ENCODE measurements at regions not wholly inside any gene's neighbourhood (a gene's known extent, or its start where the extent isn't known, plus 50 kb on each side); places are given as distances from the start of the nearest gene placed in this dataset.
A peak's percentile ranks its signal among the peaks of the same experiment; 100 is the strongest.

DNA sequence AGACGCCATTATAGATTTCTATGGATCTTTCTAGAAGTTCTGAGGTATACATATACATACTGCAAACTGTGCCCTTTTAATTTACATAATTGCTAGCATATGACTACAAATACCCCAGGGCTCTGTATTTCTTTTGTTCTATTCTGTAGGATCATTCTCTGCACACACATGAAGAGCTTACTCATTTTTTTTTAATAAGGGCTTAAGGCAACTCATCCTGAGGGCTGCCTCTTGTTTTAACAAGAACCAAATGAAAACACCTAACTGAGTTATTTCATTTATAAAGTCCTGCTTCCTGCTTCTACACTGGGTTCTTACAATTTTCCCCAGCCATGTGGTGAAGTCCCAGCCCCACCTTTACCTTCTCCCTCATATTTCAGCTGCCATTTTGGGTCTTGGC is 390.5 kb downstream of the IRS1 start:
- TF ChIP-seq EZH2 (IDR thresholded peaks at IDR 0.05; ENCODE audit: low read length, missing control alignments): no peak
- TF ChIP-seq, protein P1, sequence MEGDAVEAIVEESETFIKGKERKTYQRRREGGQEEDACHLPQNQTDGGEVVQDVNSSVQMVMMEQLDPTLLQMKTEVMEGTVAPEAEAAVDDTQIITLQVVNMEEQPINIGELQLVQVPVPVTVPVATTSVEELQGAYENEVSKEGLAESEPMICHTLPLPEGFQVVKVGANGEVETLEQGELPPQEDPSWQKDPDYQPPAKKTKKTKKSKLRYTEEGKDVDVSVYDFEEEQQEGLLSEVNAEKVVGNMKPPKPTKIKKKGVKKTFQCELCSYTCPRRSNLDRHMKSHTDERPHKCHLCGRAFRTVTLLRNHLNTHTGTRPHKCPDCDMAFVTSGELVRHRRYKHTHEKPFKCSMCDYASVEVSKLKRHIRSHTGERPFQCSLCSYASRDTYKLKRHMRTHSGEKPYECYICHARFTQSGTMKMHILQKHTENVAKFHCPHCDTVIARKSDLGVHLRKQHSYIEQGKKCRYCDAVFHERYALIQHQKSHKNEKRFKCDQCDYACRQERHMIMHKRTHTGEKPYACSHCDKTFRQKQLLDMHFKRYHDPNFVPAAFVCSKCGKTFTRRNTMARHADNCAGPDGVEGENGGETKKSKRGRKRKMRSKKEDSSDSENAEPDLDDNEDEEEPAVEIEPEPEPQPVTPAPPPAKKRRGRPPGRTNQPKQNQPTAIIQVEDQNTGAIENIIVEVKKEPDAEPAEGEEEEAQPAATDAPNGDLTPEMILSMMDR (conservative IDR thresholded peaks at IDR 0.05 in 1 of 2, IDR thresholded peaks at IDR 0.05 in 1 of 2; ENCODE audit: low read depth in 1 of 2, low read length in 2 of 2): no peak
- Histone ChIP-seq H2AFZ (ENCODE audit: low read length) (no peak overlapping the region), H3K4me3 (replicated peaks in 1 of 4; ENCODE audit: control extremely low read depth in 1 of 4, insufficient read depth in 1 of 4, low read depth in 3 of 4, low read length in 4 of 4) (no peak overlapping the region), H4K20me1 (ENCODE audit: control insufficient read depth, extremely low read depth, insufficient read depth, low read length) (no peaks in the 10 kb centered on the region), H3K79me2 (ENCODE audit: control insufficient read depth, insufficient read depth, low read length) (no peaks in the 10 kb centered on the region), H3K27me3 (ENCODE audit: control insufficient read depth, insufficient read depth, low read length) (no peaks in the 10 kb centered on the region), H3K4me1 (ENCODE audit: control insufficient read depth, extremely low read depth, insufficient read depth, low read length) (no peaks in the 10 kb centered on the region), H3K9ac (ENCODE audit: insufficient read depth, low read length) (no peak overlapping the region), H3K27ac (ENCODE audit: insufficient read depth, low read length) (no peak overlapping the region), H3K36me3 (ENCODE audit: control insufficient read depth, insufficient read depth, low read length) (no peaks in the 10 kb centered on the region), H3K9me3 (ENCODE audit: control insufficient read depth, insufficient read depth, low read depth, low read length) (no peaks in the 10 kb centered on the region), H3K4me2 (ENCODE audit: extremely low read depth, insufficient read depth, low read length) (no peak overlapping the region)
- no peak for DNase-seq (ENCODE audit: low read depth in 2 of 2)

DNA sequence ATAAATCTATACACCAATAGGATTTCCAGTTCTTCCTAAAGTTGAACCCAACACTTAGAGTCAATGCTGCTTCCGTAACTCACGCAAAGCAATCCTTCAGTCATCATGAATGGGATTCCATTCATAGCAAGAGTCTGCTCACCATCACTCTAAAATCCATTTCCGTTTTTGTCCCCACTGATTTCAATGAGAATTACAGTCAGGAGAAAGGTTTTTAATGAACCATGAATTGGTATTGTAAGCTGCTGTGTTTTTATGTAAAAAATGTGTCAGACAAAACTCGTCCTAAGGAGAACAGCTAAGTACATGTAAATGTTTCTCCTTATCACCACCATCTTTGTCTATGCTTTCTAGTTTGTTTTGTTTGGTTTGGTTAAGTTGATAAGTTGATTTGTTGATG is 391.5 kb downstream of the IRS1 start:
- no peak overlapping the region for H3K9ac ChIP-seq (ENCODE audit: insufficient read depth, low read length)
- no peaks in the 10 kb centered on the region for H3K9me3 ChIP-seq (ENCODE audit: control insufficient read depth, insufficient read depth, low read depth, low read length)
- no peak overlapping the region for H3K4me3 ChIP-seq (replicated peaks in 1 of 4; ENCODE audit: control extremely low read depth in 1 of 4, insufficient read depth in 1 of 4, low read depth in 3 of 4, low read length in 4 of 4)
- H3K27me3 ChIP-seq (ENCODE audit: control insufficient read depth, insufficient read depth, low read length): no peaks in the 10 kb centered on the region
- H3K4me1 ChIP-seq (ENCODE audit: control insufficient read depth, extremely low read depth, insufficient read depth, low read length): no peaks in the 10 kb centered on the region
- no peak for TF ChIP-seq EZH2 (IDR thresholded peaks at IDR 0.05; ENCODE audit: low read length, missing control alignments)
- TF ChIP-seq, protein P1 (conservative IDR thresholded peaks at IDR 0.05 in 1 of 2, IDR thresholded peaks at IDR 0.05 in 1 of 2; ENCODE audit: low read depth in 1 of 2, low read length in 2 of 2): no peak
- H3K27ac ChIP-seq (ENCODE audit: insufficient read depth, low read length): no peak overlapping the region
- H3K4me2 ChIP-seq (ENCODE audit: extremely low read depth, insufficient read depth, low read length): no peak overlapping the region
- no peaks in the 10 kb centered on the region for H4K20me1 ChIP-seq (ENCODE audit: control insufficient read depth, extremely low read depth, insufficient read depth, low read length)
- H3K79me2 ChIP-seq (ENCODE audit: control insufficient read depth, insufficient read depth, low read length): no peaks in the 10 kb centered on the region
- H3K36me3 ChIP-seq (ENCODE audit: control insufficient read depth, insufficient read depth, low read length): no peaks in the 10 kb centered on the region
- H2AFZ ChIP-seq (ENCODE audit: low read length): no peak overlapping the region
- no peak for DNase-seq (ENCODE audit: low read depth in 2 of 2)

DNA sequence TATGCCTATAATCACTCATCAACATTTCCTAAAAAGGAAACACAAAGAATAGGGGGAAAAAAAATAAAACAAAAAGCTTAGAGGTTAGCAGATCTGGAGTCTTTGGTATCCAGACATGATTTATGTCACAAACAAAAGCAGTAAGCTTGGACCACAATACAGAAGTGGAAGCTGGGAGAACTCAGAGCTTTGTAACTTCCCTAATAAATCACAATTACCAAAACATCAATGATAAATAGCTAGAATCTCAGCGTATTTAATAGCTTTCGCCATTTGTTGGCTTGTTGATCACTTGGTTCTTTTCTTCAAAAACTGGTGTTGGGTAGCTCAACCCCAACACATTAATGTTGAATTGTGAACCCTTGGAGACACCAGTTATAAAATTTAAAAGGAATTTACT is 392.5 kb downstream of the IRS1 start:
- DNase-seq (ENCODE audit: low read depth in 2 of 2): peak; percentile 24 to 26
- H3K9ac ChIP-seq (ENCODE audit: insufficient read depth, low read length): no peak overlapping the region
- H3K9me3 ChIP-seq (ENCODE audit: control insufficient read depth, insufficient read depth, low read depth, low read length): no peaks in the 10 kb centered on the region
- H4K20me1 ChIP-seq (ENCODE audit: control insufficient read depth, extremely low read depth, insufficient read depth, low read length): no peaks in the 10 kb centered on the region
- TF ChIP-seq EZH2 (IDR thresholded peaks at IDR 0.05; ENCODE audit: low read length, missing control alignments): no peak
- TF ChIP-seq, protein P1 (conservative IDR thresholded peaks at IDR 0.05 in 1 of 2, IDR thresholded peaks at IDR 0.05 in 1 of 2; ENCODE audit: low read depth in 1 of 2, low read length in 2 of 2): no peak
- H3K4me3 ChIP-seq (replicated peaks in 1 of 4; ENCODE audit: control extremely low read depth in 1 of 4, insufficient read depth in 1 of 4, low read depth in 3 of 4, low read length in 4 of 4): no peak overlapping the region
- no peaks in the 10 kb centered on the region for H3K4me1 ChIP-seq (ENCODE audit: control insufficient read depth, extremely low read depth, insufficient read depth, low read length)
- H3K79me2 ChIP-seq (ENCODE audit: control insufficient read depth, insufficient read depth, low read length): no peaks in the 10 kb centered on the region
- no peak overlapping the region for H2AFZ ChIP-seq (ENCODE audit: low read length)
- no peaks in the 10 kb centered on the region for H3K36me3 ChIP-seq (ENCODE audit: control insufficient read depth, insufficient read depth, low read length)
- no peaks in the 10 kb centered on the region for H3K27me3 ChIP-seq (ENCODE audit: control insufficient read depth, insufficient read depth, low read length)
- H3K4me2 ChIP-seq (ENCODE audit: extremely low read depth, insufficient read depth, low read length): no peak overlapping the region
- no peak overlapping the region for H3K27ac ChIP-seq (ENCODE audit: insufficient read depth, low read length)
